HUES48 (cell line): ENCODE measurements at regions not wholly inside any gene's neighbourhood (a gene's known extent, or its start where the extent isn't known, plus 50 kb on each side); places are given as distances from the start of the nearest gene placed in this dataset.
"Not testable (repeated sequence)": the region's sequence is repeated elsewhere in the genome, so short reads cannot be mapped to it uniquely, and the experiment has no call there.

Experiments
- H3K27ac ChIP-seq: one replicate; pipeline ENCODE4 v1.7.0; 2013; ENCODE audit warnings: low read depth, low read length, inconsistent platforms
- H3K27me3 ChIP-seq: 2 replicates; pipeline ENCODE4 v1.6.1; 2013; ENCODE audit warnings: mild to moderate bottlenecking, low read length; ENCODE audit not compliant: control insufficient read depth, insufficient read depth
- H3K36me3 ChIP-seq: 2 replicates; pipeline ENCODE4 v1.6.1; 2013; ENCODE audit warnings: low read length; ENCODE audit not compliant: control insufficient read depth, insufficient read depth
- H3K4me1 ChIP-seq: 2 replicates; pipeline ENCODE4 v1.6.1; 2013; ENCODE audit warnings: mild to moderate bottlenecking, low read length; ENCODE audit not compliant: control insufficient read depth, insufficient read depth
- H3K4me3 ChIP-seq: 2 replicates; pipeline ENCODE4 v1.5.1; 2013; ENCODE audit warnings: mild to moderate bottlenecking, low read depth, low read length
- H3K9ac ChIP-seq: 2 replicates; pipeline ENCODE4 v1.6.1; 2013; ENCODE audit warnings: mild to moderate bottlenecking, low read depth, low read length, moderate library complexity
- H3K9me3 ChIP-seq: 2 replicates; pipeline ENCODE4 v1.6.1; 2013; ENCODE audit warnings: low read length; ENCODE audit not compliant: control insufficient read depth, insufficient read depth

DNA sequence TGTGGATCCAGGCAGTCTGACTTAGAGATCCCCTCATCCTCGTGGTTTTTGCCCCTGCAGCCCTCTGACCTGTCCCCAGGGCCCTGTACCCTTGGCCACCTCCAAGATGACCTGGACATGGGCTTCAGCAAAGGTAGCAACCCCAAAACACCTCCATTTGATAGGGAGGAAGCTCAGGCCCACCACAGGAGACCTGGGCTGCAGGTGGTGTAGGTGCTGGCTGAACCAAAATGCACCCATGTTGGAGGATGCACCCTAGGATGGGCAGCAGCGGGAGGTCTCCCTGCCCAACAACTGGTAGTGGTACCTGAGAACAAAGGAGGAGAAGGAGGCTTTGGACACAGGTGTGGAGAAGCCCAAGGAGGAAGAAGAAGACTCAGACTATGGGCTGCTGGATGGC is 188.7 kb downstream of the ZNF716 start:
- H3K9ac ChIP-seq: no peak overlapping the region
- H3K27me3 ChIP-seq: no peaks in the 10 kb centered on the region
- H3K4me1 ChIP-seq: no peaks in the 10 kb centered on the region
- no peak overlapping the region for H3K27ac ChIP-seq
- H3K9me3 ChIP-seq: peaks cover 36% of the 10 kb centered on the region
- no peak overlapping the region for H3K4me3 ChIP-seq
- no peaks in the 10 kb centered on the region for H3K36me3 ChIP-seq

DNA sequence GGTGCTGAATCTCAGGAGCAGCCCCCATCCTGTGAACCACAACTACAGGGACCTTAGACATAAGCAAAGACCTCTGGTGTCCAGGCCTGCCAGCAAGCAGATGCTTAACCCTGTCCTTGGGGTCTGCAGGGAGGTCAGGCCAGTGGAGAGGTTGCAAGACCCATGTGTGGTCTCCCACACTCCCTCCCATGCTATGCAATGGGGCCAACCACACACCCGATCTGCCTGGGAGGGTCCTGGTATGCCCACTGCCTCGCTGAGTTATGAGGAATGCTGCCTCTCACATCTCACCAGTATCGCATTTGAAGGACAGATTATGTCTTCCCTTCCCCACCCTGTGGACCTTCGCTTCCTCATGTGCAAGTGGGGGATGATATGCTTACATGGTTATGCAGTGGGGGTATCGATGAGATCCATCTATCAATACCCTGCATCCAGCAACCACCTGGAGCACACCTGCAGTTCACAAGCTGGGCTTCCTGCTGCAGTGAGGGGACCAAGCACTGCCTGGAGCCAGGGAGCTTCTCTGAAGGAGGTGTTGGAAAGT is 191.6 kb downstream of the ZNF716 start:
- Histone ChIP-seq H3K4me1 (no peaks in the 10 kb centered on the region), H3K36me3 (no peaks in the 10 kb centered on the region), H3K27me3 (no peaks in the 10 kb centered on the region), H3K4me3 (no peak overlapping the region), H3K9me3 (peaks cover 52% of the 10 kb centered on the region), H3K27ac (no peak overlapping the region), H3K9ac (no peak overlapping the region)

DNA sequence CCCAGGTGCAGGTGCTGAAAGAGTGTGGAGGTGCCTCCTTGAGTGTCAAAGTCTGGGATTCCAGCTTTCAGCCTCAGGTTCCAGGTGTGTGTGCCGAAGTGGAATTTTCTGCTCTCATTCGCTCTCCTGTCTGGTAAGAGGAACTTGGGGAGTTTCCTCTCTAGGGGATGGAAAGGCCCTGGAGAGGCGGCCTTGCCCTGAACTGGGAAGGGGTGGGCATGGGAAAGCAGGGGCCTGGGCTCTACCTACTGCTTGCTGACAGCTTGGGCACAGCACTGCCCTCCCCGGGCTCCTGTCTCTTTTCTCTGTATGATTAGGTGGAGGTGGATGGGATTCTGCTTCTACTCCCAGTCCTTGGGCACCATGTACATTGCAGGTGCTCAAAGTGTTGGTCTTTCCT is 192.8 kb downstream of the ZNF716 start:
- H3K4me3 ChIP-seq: no peak overlapping the region
- no peak overlapping the region for H3K9ac ChIP-seq
- no peaks in the 10 kb centered on the region for H3K36me3 ChIP-seq
- H3K4me1 ChIP-seq: no peaks in the 10 kb centered on the region
- no peak overlapping the region for H3K27ac ChIP-seq
- no peaks in the 10 kb centered on the region for H3K27me3 ChIP-seq
- H3K9me3 ChIP-seq: peaks cover 62% of the 10 kb centered on the region

DNA sequence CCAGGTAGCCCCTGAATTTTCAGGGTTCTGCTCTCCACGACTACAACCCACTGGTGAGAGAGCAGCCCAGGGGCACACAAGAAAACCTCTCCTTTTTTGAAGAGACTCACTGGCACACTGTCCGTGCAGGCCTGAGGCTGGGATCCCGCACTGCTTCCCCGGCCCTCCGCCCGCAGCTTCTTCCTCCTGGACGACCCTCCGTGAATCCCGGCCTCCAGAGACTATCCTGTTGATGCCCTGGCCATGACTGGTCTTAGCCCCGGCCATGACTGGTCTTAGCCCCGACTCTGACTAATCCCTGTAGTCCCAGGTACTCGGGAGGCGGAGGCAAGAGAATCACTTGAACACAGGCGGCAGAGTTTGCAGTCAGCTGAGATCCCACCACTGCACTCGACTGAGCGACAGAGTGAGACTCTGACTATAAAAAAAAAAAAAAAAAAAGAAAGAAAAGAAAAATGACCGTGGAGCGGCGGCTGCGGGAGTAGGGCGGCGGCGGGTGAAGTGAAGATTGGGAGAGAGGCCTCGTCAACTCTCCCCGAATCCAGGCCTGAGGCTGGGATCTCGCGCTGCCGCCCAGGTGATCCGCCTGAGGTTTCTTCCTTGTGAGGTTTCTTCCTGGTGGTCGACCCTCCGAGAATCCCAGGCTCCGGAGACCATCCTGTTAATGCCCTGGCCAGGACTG is 196.4 kb downstream of the ZNF716 start:
- Histone ChIP-seq H3K27me3 (no peaks in the 10 kb centered on the region), H3K9ac (no peak overlapping the region), H3K4me3 (no peak overlapping the region), H3K9me3 (peaks cover 83% of the 10 kb centered on the region), H3K4me1 (no peaks in the 10 kb centered on the region), H3K36me3 (no peaks in the 10 kb centered on the region), H3K27ac (no peak overlapping the region)

DNA sequence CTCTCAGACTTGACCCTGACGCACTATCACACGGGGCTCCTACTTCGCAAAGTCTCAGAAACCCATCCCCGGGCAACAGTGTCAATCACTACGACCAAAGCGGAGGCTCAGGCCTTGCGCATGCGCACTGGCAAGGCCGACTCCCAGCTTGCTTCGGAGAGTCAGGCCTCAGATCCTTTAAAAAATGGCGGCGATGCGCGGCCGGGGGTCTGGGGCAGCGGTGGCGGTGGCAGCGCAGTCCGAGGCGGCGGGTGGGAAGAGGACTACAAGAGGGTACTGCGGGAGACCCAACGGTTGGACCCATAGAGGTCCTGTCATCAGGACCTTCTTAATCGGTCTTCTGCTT is 196.9 kb downstream of the ZNF716 start:
- peaks cover 83% of the 10 kb centered on the region for H3K9me3 ChIP-seq
- no peak overlapping the region for H3K27ac ChIP-seq
- no peaks in the 10 kb centered on the region for H3K27me3 ChIP-seq
- no peak overlapping the region for H3K4me3 ChIP-seq
- H3K36me3 ChIP-seq: no peaks in the 10 kb centered on the region
- H3K9ac ChIP-seq: no peak overlapping the region
- H3K4me1 ChIP-seq: no peaks in the 10 kb centered on the region

DNA sequence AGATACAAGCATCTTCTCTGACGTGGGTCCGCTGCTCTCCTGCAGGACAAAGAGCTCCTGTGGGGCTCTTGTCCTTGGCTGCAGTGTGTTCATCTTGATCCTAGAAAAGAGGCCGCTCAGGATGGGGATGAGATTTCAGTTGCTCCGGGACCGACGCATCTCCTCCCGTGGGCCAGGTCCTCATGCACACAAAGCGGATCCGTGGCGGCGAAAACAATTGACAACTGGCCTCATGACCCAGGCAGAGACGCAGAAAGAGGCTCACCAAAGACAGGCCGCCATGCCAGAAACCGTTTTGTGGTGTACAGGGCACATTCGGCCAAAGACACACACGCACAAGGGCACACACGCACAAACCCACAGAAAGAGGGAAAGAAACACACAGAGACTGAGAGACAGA is 200.4 kb downstream of the ZNF716 start:
- H3K27ac ChIP-seq, H3K4me1 ChIP-seq, H3K27me3 ChIP-seq, H3K9ac ChIP-seq, H3K36me3 ChIP-seq, H3K4me3 ChIP-seq: not testable (repeated sequence)
- H3K9me3 ChIP-seq: peaks cover 93% of the 10 kb centered on the region

DNA sequence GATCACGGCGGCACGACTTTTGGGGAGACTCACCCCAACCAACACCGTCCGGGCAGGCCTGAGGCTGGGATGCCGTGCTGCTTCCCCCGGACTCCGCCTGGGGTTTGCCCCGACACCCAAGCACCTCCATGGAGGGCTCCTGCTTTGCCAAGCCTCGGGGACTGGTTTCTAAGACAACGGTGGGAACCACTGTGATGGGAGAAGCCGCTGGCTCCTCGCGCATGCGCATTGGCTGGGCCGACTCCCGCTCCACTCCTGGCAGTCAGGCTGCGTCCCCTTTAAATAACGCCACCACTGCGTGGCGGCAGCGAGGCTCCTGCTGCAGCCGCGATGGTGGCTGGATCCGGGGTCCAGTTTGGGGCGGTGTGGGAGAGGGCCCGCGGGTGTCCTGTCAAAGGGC is 201.0 kb downstream of the ZNF716 start:
- H3K9ac ChIP-seq: no peak overlapping the region
- H3K4me3 ChIP-seq: no peak overlapping the region
- H3K36me3 ChIP-seq: no peaks in the 10 kb centered on the region
- H3K27ac ChIP-seq: no peak overlapping the region
- H3K4me1 ChIP-seq: no peaks in the 10 kb centered on the region
- peaks cover 90% of the 10 kb centered on the region for H3K9me3 ChIP-seq
- no peaks in the 10 kb centered on the region for H3K27me3 ChIP-seq

DNA sequence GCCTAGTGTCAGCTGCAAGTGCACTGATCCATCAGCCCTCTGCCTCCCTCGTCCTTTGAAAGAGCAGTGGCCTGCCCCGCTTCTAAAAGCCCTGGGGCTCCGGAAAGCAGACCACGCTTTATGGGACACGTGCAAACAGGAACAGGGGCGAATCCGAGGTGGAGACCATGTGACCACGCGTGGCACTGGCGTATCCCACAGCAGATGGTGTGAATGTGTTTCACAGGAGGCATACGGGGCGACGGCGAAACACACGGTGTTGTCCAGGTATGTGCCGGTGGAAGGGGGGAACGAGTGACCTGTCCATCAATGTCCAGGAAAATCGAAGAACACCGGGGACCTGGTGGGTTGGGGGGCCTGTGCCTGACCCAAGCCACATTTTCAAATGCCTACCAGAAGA is 201.6 kb downstream of the ZNF716 start:
- not testable (repeated sequence) for H3K27me3 ChIP-seq, H3K27ac ChIP-seq, H3K4me3 ChIP-seq, H3K9ac ChIP-seq, H3K4me1 ChIP-seq, H3K36me3 ChIP-seq
- peaks cover 91% of the 10 kb centered on the region for H3K9me3 ChIP-seq

DNA sequence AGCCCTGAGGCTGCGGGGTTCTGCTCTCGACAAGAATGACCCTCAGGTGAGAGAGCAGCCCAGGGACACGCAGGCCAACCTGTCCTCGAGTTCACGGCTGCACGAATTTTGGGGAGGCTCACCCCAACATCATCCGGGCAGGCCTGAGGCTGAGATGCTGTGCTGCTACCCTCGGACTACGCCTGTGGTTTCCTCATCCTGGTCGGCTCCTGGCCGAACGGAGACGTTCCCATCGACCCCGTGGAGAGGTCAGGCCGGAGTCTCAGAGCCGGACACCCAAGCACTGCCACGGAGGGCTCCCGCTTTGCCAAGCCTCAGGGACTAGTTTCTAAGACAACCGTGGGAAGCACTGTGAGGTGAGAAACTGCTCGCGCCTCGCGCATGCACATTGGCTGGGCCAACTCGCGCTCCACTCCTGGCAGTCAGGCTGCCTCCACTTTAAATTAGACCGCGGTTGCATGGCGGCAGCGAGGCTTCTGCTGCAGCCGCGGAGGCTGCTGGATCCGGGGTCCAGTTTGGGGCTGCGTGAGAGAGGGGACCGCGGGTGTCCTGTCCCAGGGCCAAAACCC is 203.4 kb downstream of the ZNF716 start:
- no peak overlapping the region for H3K9ac ChIP-seq
- H3K4me3 ChIP-seq: no peak overlapping the region
- H3K27me3 ChIP-seq: no peaks in the 10 kb centered on the region
- H3K27ac ChIP-seq: no peak overlapping the region
- no peaks in the 10 kb centered on the region for H3K36me3 ChIP-seq
- peaks cover 84% of the 10 kb centered on the region for H3K9me3 ChIP-seq
- no peaks in the 10 kb centered on the region for H3K4me1 ChIP-seq

DNA sequence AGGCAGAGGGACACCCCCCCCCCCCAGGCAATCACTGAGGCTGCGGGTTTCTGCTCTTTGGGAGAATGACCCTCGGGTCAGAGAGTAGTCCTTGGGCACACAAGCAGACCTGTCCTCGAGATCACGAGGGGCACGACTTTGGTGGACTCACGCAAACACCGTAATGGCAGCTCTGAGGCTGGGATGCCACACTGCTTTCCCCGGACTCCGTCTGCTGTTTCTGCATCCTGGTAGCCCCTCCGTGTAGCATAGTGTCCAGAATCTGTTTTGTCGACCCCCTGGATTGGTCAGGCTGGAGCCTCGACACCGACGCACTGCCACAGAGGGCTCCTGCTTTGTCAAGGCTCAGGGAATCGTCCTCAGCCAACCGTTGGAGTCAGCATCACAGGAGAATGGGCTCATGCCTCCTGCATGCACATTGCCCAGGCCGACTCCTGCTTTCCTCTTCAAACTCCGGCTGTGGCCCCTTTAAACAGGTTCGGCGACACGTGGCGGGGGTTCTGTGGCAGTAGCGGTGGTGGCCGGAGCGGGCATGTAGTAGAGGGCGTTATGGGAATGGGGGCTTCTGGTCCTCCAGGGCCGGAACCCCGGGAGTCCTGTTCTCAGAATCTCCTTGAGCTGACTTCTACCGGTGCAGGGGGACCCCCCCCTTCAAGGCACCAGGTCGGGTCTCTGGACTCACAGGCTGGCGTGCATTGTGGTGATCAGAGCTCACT is 205.3 kb downstream of the ZNF716 start:
- H3K4me3 ChIP-seq, H3K36me3 ChIP-seq, H3K9ac ChIP-seq, H3K4me1 ChIP-seq, H3K27me3 ChIP-seq, H3K27ac ChIP-seq: not testable (repeated sequence)
- peaks cover 73% of the 10 kb centered on the region for H3K9me3 ChIP-seq

DNA sequence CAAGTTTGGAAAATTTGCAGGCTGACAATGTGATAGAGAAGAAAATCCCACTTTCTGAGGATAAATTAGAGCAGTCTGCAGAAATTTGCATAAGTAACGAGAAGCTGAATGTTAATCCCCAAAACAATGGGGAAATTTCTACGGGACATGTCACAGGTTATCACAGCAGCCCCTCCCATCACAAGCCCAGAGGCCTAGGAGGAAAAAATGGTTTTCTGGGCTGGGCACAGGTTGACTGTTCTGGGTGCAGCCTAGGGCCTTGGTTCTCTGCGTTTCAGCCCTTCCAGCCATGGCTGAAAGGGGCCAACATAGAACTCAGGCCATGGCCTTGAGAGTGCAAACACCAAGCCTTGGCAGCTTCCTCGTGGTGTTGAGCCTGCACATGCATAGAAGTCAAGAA is 209.2 kb downstream of the ZNF716 start:
- not testable (repeated sequence) for H3K4me1 ChIP-seq, H3K27ac ChIP-seq, H3K4me3 ChIP-seq, H3K9ac ChIP-seq, H3K36me3 ChIP-seq, H3K27me3 ChIP-seq
- H3K9me3 ChIP-seq: peaks cover 38% of the 10 kb centered on the region
